Mesothelial cell of epicardium (in vitro differentiated cells): ENCODE measurements at regions not wholly inside any gene's neighbourhood (a gene's known extent, or its start where the extent isn't known, plus 50 kb on each side); places are given as distances from the start of the nearest gene placed in this dataset.

Experiments
- DNase-seq, 2 experiments: peaks; one replicate each; pipeline ENCODE4 v3.0.0; 2021; ENCODE audit warnings: low spot score in 2 of 2; ENCODE audit not compliant: unreplicated experiment in 2 of 2
- H3K27ac Mint-ChIP-seq: 2 replicates; pipeline ENCODE4 v1.8.0; 2021; ENCODE audit warnings: mixed read lengths
- H3K27me3 Mint-ChIP-seq: 2 replicates; pipeline ENCODE4 v1.8.0; 2021; ENCODE audit warnings: low read depth, mixed read lengths
- H3K36me3 Mint-ChIP-seq: 2 replicates; pipeline ENCODE4 v1.8.0; 2021; ENCODE audit warnings: mixed read lengths
- H3K4me1 Mint-ChIP-seq: 2 replicates; pipeline ENCODE4 v1.8.0; 2021; ENCODE audit warnings: mixed read lengths
- H3K4me3 Mint-ChIP-seq: 2 replicates; pipeline ENCODE4 v1.8.0; 2021; ENCODE audit warnings: mild to moderate bottlenecking, moderate library complexity, mixed read lengths
- H3K9me3 Mint-ChIP-seq: 2 replicates; pipeline ENCODE4 v1.8.0; 2021; ENCODE audit warnings: mixed read lengths
- CTCF ChIP-seq: fragments of 200-600 bp; sonication (generic); IDR thresholded peaks from one replicate; pipeline ENCODE4 v1.5.0; 2021; ENCODE audit warnings: antibody characterized with exemption; ENCODE audit not compliant: unreplicated experiment

GRCh38 chr2:128618642-128619041 is 300.0 kb upstream of the HS6ST1 start:
- H3K27ac Mint-ChIP-seq = no peak overlapping the region
- H3K36me3 Mint-ChIP-seq = no peaks in the 10 kb centered on the region
- no peaks in the 10 kb centered on the region for H3K9me3 Mint-ChIP-seq
- no peaks in the 10 kb centered on the region for H3K27me3 Mint-ChIP-seq
- no peak for DNase-seq
- no peak overlapping the region for H3K4me3 Mint-ChIP-seq
- no peak for TF ChIP-seq CTCF
- H3K4me1 Mint-ChIP-seq = peaks cover 8% of the 10 kb centered on the region

- Mint-ChIP-seq H3K9me3 (no peaks in the 10 kb centered on the region), H3K27ac (no peak overlapping the region), H3K27me3 (no peaks in the 10 kb centered on the region), H3K36me3 (no peaks in the 10 kb centered on the region), H3K4me3 (no peak overlapping the region), H3K4me1 (peaks cover 18% of the 10 kb centered on the region)
- no peak for TF ChIP-seq CTCF
- no peak for DNase-seq
Observed at GRCh38 chr2:128619471-128620325, 301.0 kb upstream of the HS6ST1 start.

GRCh38 chr2:128621074-128621473 is 302.4 kb upstream of the HS6ST1 start:
- no peak for DNase-seq
- Mint-ChIP-seq H3K27ac (no peak overlapping the region), H3K36me3 (no peaks in the 10 kb centered on the region), H3K27me3 (no peaks in the 10 kb centered on the region), H3K9me3 (no peaks in the 10 kb centered on the region), H3K4me1 (peaks cover 21% of the 10 kb centered on the region), H3K4me3 (no peak overlapping the region)
- no peak for TF ChIP-seq CTCF

- TF ChIP-seq CTCF = no peak
- Mint-ChIP-seq H3K9me3 (no peaks in the 10 kb centered on the region), H3K4me1 (peaks cover 27% of the 10 kb centered on the region), H3K27ac (no peak overlapping the region), H3K4me3 (no peak overlapping the region), H3K36me3 (no peaks in the 10 kb centered on the region), H3K27me3 (no peaks in the 10 kb centered on the region)
- no peak for DNase-seq
Observed at GRCh38 chr2:128622371-128622770, 303.7 kb upstream of the HS6ST1 start.

GRCh38 chr2:128622955-128623620 is 304.4 kb upstream of the HS6ST1 start:
- Mint-ChIP-seq H3K4me3 (no peak overlapping the region), H3K9me3 (no peaks in the 10 kb centered on the region), H3K4me1 (peaks cover 27% of the 10 kb centered on the region), H3K27ac (no peak overlapping the region), H3K36me3 (no peaks in the 10 kb centered on the region), H3K27me3 (no peaks in the 10 kb centered on the region)
- TF ChIP-seq CTCF = no peak
- no peak for DNase-seq
